Mesenchymal stem cell (in vitro differentiated cells and primary cell): ENCODE measurements at regions not wholly inside any gene's neighbourhood (a gene's known extent, or its start where the extent isn't known, plus 50 kb on each side); places are given as distances from the start of the nearest gene placed in this dataset.

ENCODE experiments used
- DNase-seq: peaks from one replicate; pipeline ENCODE4 v3.0.0-alpha.2; 2013
- H2AFZ ChIP-seq: one replicate; pipeline ENCODE4 v1.6.1; 2013; ENCODE audit warnings: low read depth, mild to moderate bottlenecking, control low read depth, inconsistent platforms, low read length, moderate library complexity
- H2AK5ac ChIP-seq: 2 replicates; pipeline ENCODE4 v1.6.1; 2013; ENCODE audit warnings: low read length, moderate library complexity, mild to moderate bottlenecking, inconsistent platforms; ENCODE audit not compliant: severe bottlenecking
- H2BK120ac ChIP-seq: one replicate; pipeline ENCODE4 v1.6.1; 2013; ENCODE audit warnings: low read depth, mild to moderate bottlenecking, inconsistent platforms, low read length, moderate library complexity
- H2BK12ac ChIP-seq, 2 experiments: one replicate each; pipeline ENCODE4 v1.6.1; 2013; ENCODE audit warnings: inconsistent platforms in 2 of 2, low read length in 2 of 2, mild to moderate bottlenecking in 2 of 2, moderate library complexity in 2 of 2, control low read depth in 1 of 2
- H2BK15ac ChIP-seq: one replicate; pipeline ENCODE4 v1.6.1; 2013; ENCODE audit warnings: mild to moderate bottlenecking, low read depth, inconsistent platforms; ENCODE audit not compliant: poor library complexity, severe bottlenecking
- H2BK5ac ChIP-seq: 2 replicates; pipeline ENCODE4 v1.6.1; 2013; ENCODE audit warnings: low read depth, mild to moderate bottlenecking, low read length, control low read depth, inconsistent platforms; ENCODE audit not compliant: poor library complexity, severe bottlenecking
- H3K14ac ChIP-seq, 2 experiments: one replicate each; pipeline ENCODE4 v1.6.1; 2013; ENCODE audit warnings: inconsistent platforms in 2 of 2, low read length in 2 of 2, control low read depth in 1 of 2, mild to moderate bottlenecking in 1 of 2, moderate library complexity in 1 of 2
- H3K18ac ChIP-seq, 2 experiments: one replicate each; pipeline ENCODE4 v1.6.1; 2013; ENCODE audit warnings: inconsistent platforms in 2 of 2, low read length in 2 of 2, control low read depth in 1 of 2, low read depth in 1 of 2, mild to moderate bottlenecking in 1 of 2
- H3K23ac ChIP-seq, 2 experiments: one replicate each; pipeline ENCODE4 v1.6.1; 2013; ENCODE audit warnings: inconsistent platforms in 2 of 2, low read length in 2 of 2, mild to moderate bottlenecking in 2 of 2, moderate library complexity in 2 of 2, control low read depth in 1 of 2
- H3K27ac ChIP-seq: 2 replicates; pipeline ENCODE4 v1.5.1; 2013; ENCODE audit warnings: mild to moderate bottlenecking, moderate library complexity, low read length, control low read depth, inconsistent platforms; ENCODE audit not compliant: poor library complexity, severe bottlenecking
- H3K27me3 ChIP-seq, 2 experiments: 2 replicates each; pipeline versions ENCODE4 v1.6.1 to v1.7.0; 2013; ENCODE audit warnings: low read length in 2 of 2, mild to moderate bottlenecking in 2 of 2, moderate library complexity in 2 of 2, control low read depth in 1 of 2, inconsistent platforms in 1 of 2; ENCODE audit not compliant: control insufficient read depth in 1 of 2, insufficient read depth in 1 of 2
- H3K36me3 ChIP-seq, 2 experiments: 2 replicates each; pipeline versions ENCODE4 v1.6.1 to v1.7.0; 2013; ENCODE audit warnings: low read length in 2 of 2, control low read depth in 1 of 2, inconsistent platforms in 1 of 2, low read depth in 1 of 2, mild to moderate bottlenecking in 1 of 2; ENCODE audit not compliant: insufficient read depth in 2 of 2, control insufficient read depth in 1 of 2
- H3K4ac ChIP-seq, 2 experiments: one replicate each; pipeline ENCODE4 v1.6.1; 2013; ENCODE audit warnings: inconsistent platforms in 2 of 2, low read length in 2 of 2, mild to moderate bottlenecking in 2 of 2, moderate library complexity in 2 of 2, control low read depth in 1 of 2, low read depth in 1 of 2
- H3K4me1 ChIP-seq: 2 replicates; pipeline ENCODE4 v1.6.1; 2013; ENCODE audit warnings: low read depth, low read length, control low read depth; ENCODE audit not compliant: control insufficient read depth, insufficient read depth
- H3K4me2 ChIP-seq: 2 replicates; pipeline ENCODE4 v1.6.1; 2013; ENCODE audit warnings: low read length, mild to moderate bottlenecking, inconsistent platforms; ENCODE audit not compliant: poor library complexity, severe bottlenecking
- H3K4me3 ChIP-seq, 2 experiments: 2 replicates each; pipeline versions ENCODE4 v1.5.1 to v1.7.0; 2013; ENCODE audit warnings: low read length in 2 of 2, mild to moderate bottlenecking in 2 of 2, control low read depth in 1 of 2, low read depth in 1 of 2; ENCODE audit not compliant: insufficient read depth in 1 of 2
- H3K79me1 ChIP-seq: replicated peaks from 2 replicates; pipeline ENCODE4 v1.6.1; 2013; ENCODE audit warnings: mild to moderate bottlenecking, control low read depth, low read length, inconsistent platforms; ENCODE audit not compliant: poor library complexity, severe bottlenecking
- H3K9ac ChIP-seq: 2 replicates; pipeline ENCODE4 v1.7.0; 2013; ENCODE audit warnings: mild to moderate bottlenecking, low read length, moderate library complexity
- H3K9me3 ChIP-seq: 2 replicates; pipeline ENCODE4 v1.7.0; 2013; ENCODE audit warnings: mild to moderate bottlenecking, low read length; ENCODE audit not compliant: control insufficient read depth
- H4K8ac ChIP-seq: one replicate; pipeline ENCODE4 v1.6.1; 2013; ENCODE audit warnings: inconsistent platforms, mild to moderate bottlenecking, low read length, moderate library complexity
- H4K91ac ChIP-seq: one replicate; pipeline ENCODE4 v1.6.1; 2013; ENCODE audit warnings: mild to moderate bottlenecking, low read length, inconsistent platforms
- WGBS: methylation state at CpG from one replicate; pipeline ENCODE4 v1.1.7; 2013; ENCODE audit warnings: mixed read lengths; 5-methylcytosine and 5-hydroxymethylcytosine counted together

DNA sequence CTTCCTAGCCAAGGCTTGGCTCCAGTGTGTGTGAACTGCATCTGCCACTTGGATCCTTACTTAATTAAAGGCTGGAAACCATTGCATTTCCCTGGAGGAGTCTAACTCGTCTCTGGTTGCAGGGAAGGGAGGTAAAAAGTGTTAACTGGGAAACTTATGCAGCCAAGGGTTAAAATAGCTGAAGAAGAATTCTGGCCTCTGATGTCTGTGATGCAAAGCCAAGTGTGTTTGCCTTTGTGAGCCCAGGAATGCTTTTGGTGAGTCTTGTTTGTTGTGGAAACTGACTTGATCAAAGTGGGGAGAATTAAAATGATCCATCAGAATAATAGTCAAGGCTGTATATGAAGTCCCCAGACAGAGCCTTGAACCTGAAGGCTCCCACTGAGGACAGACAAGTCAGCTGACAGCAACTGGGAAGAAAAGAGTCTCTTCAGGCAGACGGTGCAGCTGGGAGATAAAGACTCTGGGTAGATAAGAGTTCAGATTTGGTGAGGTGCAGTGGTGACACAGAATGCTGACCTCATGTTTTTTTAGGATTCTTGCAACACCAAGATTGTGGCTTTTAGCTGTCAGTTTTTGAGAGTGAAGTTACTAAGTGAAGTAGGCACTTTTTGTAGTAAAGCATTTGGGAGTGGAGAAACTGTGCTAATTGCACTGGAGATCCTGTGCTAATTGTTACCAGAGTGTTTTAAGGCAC lies 59.5 kb upstream of the WLS start:
- Histone ChIP-seq H2BK120ac (no peak overlapping the region), H3K27ac (peak overlapping the region; percentile 28), H2AK5ac (no peak overlapping the region), H3K4me2 (no peak overlapping the region), H3K4ac (no peak overlapping the region), H2BK12ac (no peak overlapping the region), H3K14ac (no peak overlapping the region), H3K4me1 (peaks cover 18% of the 10 kb centered on the region), H4K91ac (no peak overlapping the region), H3K79me1 (no peaks in the 10 kb centered on the region), H2AFZ (no peak overlapping the region), H3K27me3 (no peaks in the 10 kb centered on the region), H3K36me3 (no peaks in the 10 kb centered on the region), H4K8ac (no peak overlapping the region), H3K18ac (no peak overlapping the region), H3K23ac (no peak overlapping the region), H3K4me3 (no peak overlapping the region), H3K9ac (no peak overlapping the region), H2BK5ac (no peak overlapping the region), H2BK15ac (no peak overlapping the region), H3K9me3 (no peaks in the 10 kb centered on the region)
- 17% methylated on average over 2 of the region's 2 CpGs for WGBS
- peak; percentile 27 for DNase-seq

DNA sequence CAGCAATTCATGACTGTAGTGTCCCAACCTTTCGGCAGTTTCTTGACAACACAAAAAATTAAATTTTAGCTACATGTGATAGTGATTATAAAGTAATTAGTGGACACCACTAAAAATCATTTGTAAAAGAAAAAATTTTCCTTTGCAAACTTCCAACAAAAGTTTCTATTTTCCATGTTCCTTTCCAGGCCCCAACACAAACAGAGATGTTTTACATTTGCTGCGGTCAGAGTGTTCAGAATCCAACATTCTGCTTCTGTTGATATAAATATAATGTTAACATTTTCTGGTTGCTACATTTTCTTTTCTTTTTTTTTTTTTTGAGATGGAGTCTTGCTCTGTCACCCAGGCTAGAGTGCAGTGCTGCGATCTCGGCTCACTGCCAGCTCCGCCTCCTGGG lies 54.9 kb upstream of the WLS start:
- Histone ChIP-seq H4K8ac (no peak overlapping the region), H4K91ac (no peak overlapping the region), H2AFZ (no peak overlapping the region), H3K9me3 (no peaks in the 10 kb centered on the region), H2BK15ac (no peak overlapping the region), H3K23ac (no peak overlapping the region), H3K18ac (no peak overlapping the region), H3K4me1 (peaks cover 2% of the 10 kb centered on the region), H2AK5ac (no peak overlapping the region), H3K9ac (no peak overlapping the region), H2BK5ac (no peak overlapping the region), H3K36me3 (no peaks in the 10 kb centered on the region), H2BK120ac (no peak overlapping the region), H3K27me3 (no peaks in the 10 kb centered on the region), H2BK12ac (no peak overlapping the region), H3K27ac (no peak overlapping the region), H3K4ac (no peak overlapping the region), H3K4me2 (no peak overlapping the region), H3K4me3 (no peak overlapping the region), H3K79me1 (no peaks in the 10 kb centered on the region), H3K14ac (no peak overlapping the region)
- DNase-seq = no peak
- 61% methylated on average over 3 of the region's 5 CpGs for WGBS

DNA sequence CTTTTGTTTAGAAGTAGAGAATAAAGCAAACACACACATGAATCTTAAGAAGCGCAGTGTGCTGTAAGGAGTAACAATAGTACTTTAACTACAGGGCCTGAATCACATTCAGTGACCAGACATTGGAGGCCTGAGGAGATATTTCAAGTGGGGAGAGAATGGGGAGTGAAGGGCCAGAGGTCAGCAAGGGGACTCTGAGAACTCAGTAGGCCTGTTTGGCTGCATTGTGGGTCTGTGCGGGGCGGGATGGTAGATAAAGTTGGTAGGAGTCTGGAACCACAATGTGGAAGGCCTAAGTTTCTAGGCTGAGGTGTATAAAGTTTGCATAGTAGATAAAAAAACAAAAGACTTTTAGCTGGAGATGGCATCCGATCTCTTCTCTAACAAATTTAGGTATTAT lies 52.7 kb upstream of the WLS start:
- H2BK5ac ChIP-seq = no peak overlapping the region
- H2BK15ac ChIP-seq = no peak overlapping the region
- H3K4me1 ChIP-seq = no peaks in the 10 kb centered on the region
- no peaks in the 10 kb centered on the region for H3K27me3 ChIP-seq
- H2AK5ac ChIP-seq = no peak overlapping the region
- H2BK12ac ChIP-seq = no peak overlapping the region
- no peak overlapping the region for H2BK120ac ChIP-seq
- H3K4me3 ChIP-seq = no peak overlapping the region
- no peak overlapping the region for H3K4me2 ChIP-seq
- H3K14ac ChIP-seq = no peak overlapping the region
- no peak overlapping the region for H3K23ac ChIP-seq
- no peak overlapping the region for H4K8ac ChIP-seq
- no peak overlapping the region for H4K91ac ChIP-seq
- no peak overlapping the region for H3K4ac ChIP-seq
- no peaks in the 10 kb centered on the region for H3K36me3 ChIP-seq
- H3K18ac ChIP-seq = no peak overlapping the region
- WGBS = 93% methylated on average over 3 of the region's 4 CpGs
- no peaks in the 10 kb centered on the region for H3K9me3 ChIP-seq
- no peak overlapping the region for H3K9ac ChIP-seq
- H3K79me1 ChIP-seq = no peaks in the 10 kb centered on the region
- H3K27ac ChIP-seq = no peak overlapping the region
- DNase-seq = no peak
- no peak overlapping the region for H2AFZ ChIP-seq

DNA sequence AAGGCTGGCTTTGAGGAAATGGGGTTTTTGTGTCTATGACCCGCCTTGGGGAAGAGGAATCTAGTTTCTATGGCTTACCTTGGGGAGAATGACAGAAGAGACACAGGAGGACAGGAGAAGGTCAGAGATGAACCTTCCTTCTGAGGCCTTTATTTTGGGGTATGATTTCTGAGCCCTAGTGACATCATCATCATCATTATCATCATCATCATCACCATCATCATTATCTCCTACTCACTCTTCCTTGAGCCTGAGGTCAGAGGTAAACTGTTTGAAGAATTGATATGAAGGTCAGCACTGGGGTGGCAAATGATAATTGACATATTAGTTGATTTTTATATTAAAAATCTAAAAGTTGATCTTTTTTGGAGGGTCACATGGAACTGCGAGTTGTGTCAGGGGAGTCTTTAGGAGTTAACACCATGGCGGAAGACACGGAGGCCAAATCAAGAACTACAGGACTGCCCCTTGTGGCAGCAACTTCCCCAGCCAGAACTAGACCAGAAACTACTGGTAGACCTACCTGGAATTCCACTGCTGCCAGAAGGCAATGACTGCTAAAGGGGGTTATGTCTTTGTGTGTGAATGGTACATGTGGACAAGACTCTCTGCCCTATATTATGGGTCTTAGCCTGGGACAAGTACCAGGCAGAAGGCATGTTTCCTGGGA lies 49.8 kb upstream of the WLS start:
- H2BK5ac ChIP-seq = no peak overlapping the region
- H3K14ac ChIP-seq = no peak overlapping the region
- H3K79me1 ChIP-seq = no peaks in the 10 kb centered on the region
- H3K27ac ChIP-seq = no peak overlapping the region
- H3K23ac ChIP-seq = no peak overlapping the region
- no peak overlapping the region for H2BK120ac ChIP-seq
- H2AFZ ChIP-seq = no peak overlapping the region
- no peaks in the 10 kb centered on the region for H3K27me3 ChIP-seq
- H3K4me3 ChIP-seq = no peak overlapping the region
- H3K36me3 ChIP-seq = no peaks in the 10 kb centered on the region
- WGBS = 77% methylated on average over 4 of the region's 4 CpGs
- H3K18ac ChIP-seq = no peak overlapping the region
- no peaks in the 10 kb centered on the region for H3K9me3 ChIP-seq
- no peak overlapping the region for H3K9ac ChIP-seq
- H3K4me2 ChIP-seq = no peak overlapping the region
- H3K4me1 ChIP-seq = no peaks in the 10 kb centered on the region
- no peak overlapping the region for H2AK5ac ChIP-seq
- H4K91ac ChIP-seq = no peak overlapping the region
- no peak overlapping the region for H4K8ac ChIP-seq
- H2BK15ac ChIP-seq = no peak overlapping the region
- no peak overlapping the region for H2BK12ac ChIP-seq
- DNase-seq = no peak
- no peak overlapping the region for H3K4ac ChIP-seq
